ENCODE measurements at regions not wholly inside any gene's neighbourhood (a gene's known extent, or its start where the extent isn't known, plus 50 kb on each side); places are given as distances from the start of the nearest gene placed in this dataset.

- TF ChIP-seq CTCF (conservative IDR thresholded peaks at IDR 0.05) (no peak), ZFX (IDR thresholded peaks at IDR 0.05) (no peak)
These were observed 56.6 kb upstream of the METAP2 start for GRCh38 chr12:95417372-95417771.
